ENCODE measurements at regions not wholly inside any gene's neighbourhood (a gene's known extent, or its start where the extent isn't known, plus 50 kb on each side); places are given as distances from the start of the nearest gene placed in this dataset.

- no peak for DNase-seq
- TF ChIP-seq CTCF (IDR thresholded peaks at IDR 0.05; ENCODE audit: low read depth, low read length), result no peak
- Histone ChIP-seq H3K27ac (no peak overlapping the region), H3K27me3 (ENCODE audit: insufficient read depth, low read depth, severe bottlenecking) (no peaks in the 10 kb centered on the region), H3K9me3 (ENCODE audit: severe bottlenecking) (no peaks in the 10 kb centered on the region), H3K36me3 (no peaks in the 10 kb centered on the region), H3K4me3 (ENCODE audit: low read depth, low read length) (no peak overlapping the region)
These were observed 240.9 kb downstream of the MYCN start for GRCh38 chr2:16181062-16181740.

- no peaks in the 10 kb centered on the region for H3K36me3 ChIP-seq
- TF ChIP-seq CTCF (IDR thresholded peaks at IDR 0.05; ENCODE audit: low read depth, low read length), result no peak
- H3K4me3 ChIP-seq (ENCODE audit: low read depth, low read length), result no peak overlapping the region
- H3K9me3 ChIP-seq (ENCODE audit: severe bottlenecking), result no peaks in the 10 kb centered on the region
- DNase-seq, result no peak
- no peak overlapping the region for H3K27ac ChIP-seq
- H3K27me3 ChIP-seq (ENCODE audit: insufficient read depth, low read depth, severe bottlenecking), result no peaks in the 10 kb centered on the region
These were observed 240.3 kb downstream of the MYCN start for GRCh38 chr2:16180631-16181030.

GRCh38 chr2:16179701-16180416 is 239.5 kb downstream of the MYCN start:
- DNase-seq, result peak; percentile 42
- no peak for TF ChIP-seq CTCF (IDR thresholded peaks at IDR 0.05; ENCODE audit: low read depth, low read length)
- no peak overlapping the region for H3K27ac ChIP-seq
- H3K27me3 ChIP-seq (ENCODE audit: insufficient read depth, low read depth, severe bottlenecking), result no peaks in the 10 kb centered on the region
- H3K36me3 ChIP-seq, result no peaks in the 10 kb centered on the region
- no peak overlapping the region for H3K4me3 ChIP-seq (ENCODE audit: low read depth, low read length)
- no peaks in the 10 kb centered on the region for H3K9me3 ChIP-seq (ENCODE audit: severe bottlenecking)

GRCh38 chr2:16178551-16179130 is 238.3 kb downstream of the MYCN start:
- TF ChIP-seq CTCF (IDR thresholded peaks at IDR 0.05; ENCODE audit: low read depth, low read length), result no peak
- Histone ChIP-seq H3K27me3 (ENCODE audit: insufficient read depth, low read depth, severe bottlenecking) (no peaks in the 10 kb centered on the region), H3K27ac (no peak overlapping the region), H3K4me3 (ENCODE audit: low read depth, low read length) (no peak overlapping the region), H3K9me3 (ENCODE audit: severe bottlenecking) (no peaks in the 10 kb centered on the region), H3K36me3 (no peaks in the 10 kb centered on the region)
- no peak for DNase-seq

- H3K27me3 ChIP-seq (ENCODE audit: insufficient read depth, low read depth, severe bottlenecking), result no peaks in the 10 kb centered on the region
- no peaks in the 10 kb centered on the region for H3K9me3 ChIP-seq (ENCODE audit: severe bottlenecking)
- no peaks in the 10 kb centered on the region for H3K36me3 ChIP-seq
- H3K4me3 ChIP-seq (ENCODE audit: low read depth, low read length), result no peak overlapping the region
- no peak overlapping the region for H3K27ac ChIP-seq
- TF ChIP-seq CTCF (IDR thresholded peaks at IDR 0.05; ENCODE audit: low read depth, low read length), result no peak
- no peak for DNase-seq
These were observed 237.4 kb downstream of the MYCN start for GRCh38 chr2:16177671-16178180.

All from WERI-Rb-1 (cell line).